Smooth muscle cell (in vitro differentiated cells): ENCODE measurements at regions not wholly inside any gene's neighbourhood (a gene's known extent, or its start where the extent isn't known, plus 50 kb on each side); places are given as distances from the start of the nearest gene placed in this dataset.

Source experiments
- DNase-seq: peaks from one replicate; lab custom pipeline; 2025; ENCODE audit not compliant: unreplicated experiment; lab: John Stamatoyannopoulos, UW
- H2AFZ ChIP-seq: fragments of 200-600 bp; sonication (generic); 2 replicates; pipeline ENCODE4 v1.6.0; 2016; ENCODE audit warnings: antibody characterized with exemption, low read depth, mild to moderate bottlenecking
- H3F3A ChIP-seq: fragments of 200-600 bp; sonication (generic); 2 replicates; pipeline ENCODE4 v1.6.0; 2017; ENCODE audit warnings: antibody characterized with exemption, low read depth
- H3K27ac ChIP-seq: fragments of 200-600 bp; sonication (generic); 2 replicates; pipeline ENCODE4 v1.5.1; 2016; ENCODE audit warnings: low read depth, mild to moderate bottlenecking
- H3K27me3 ChIP-seq: fragments of 200-600 bp; sonication (generic); 2 replicates; pipeline ENCODE4 v1.6.1; 2016; ENCODE audit warnings: low read depth, mild to moderate bottlenecking
- H3K36me3 ChIP-seq: fragments of 200-600 bp; sonication (generic); 2 replicates; pipeline ENCODE4 v1.5.1; 2016; ENCODE audit warnings: low read depth
- H3K4me1 ChIP-seq: fragments of 200-600 bp; sonication (generic); 2 replicates; pipeline ENCODE4 v1.5.1; 2016; ENCODE audit warnings: low read depth
- H3K4me2 ChIP-seq: fragments of 200-600 bp; sonication (generic); 2 replicates; pipeline ENCODE4 v1.6.0; 2016; ENCODE audit warnings: mild to moderate bottlenecking
- H3K4me3 ChIP-seq: fragments of 200-600 bp; sonication (generic); 2 replicates; pipeline ENCODE4 v1.5.1; 2016; ENCODE audit warnings: mild to moderate bottlenecking
- H3K79me2 ChIP-seq: fragments of 200-600 bp; sonication (generic); 2 replicates; pipeline ENCODE4 v1.6.0; 2016; ENCODE audit warnings: low read depth, mild to moderate bottlenecking
- H3K9ac ChIP-seq: fragments of 200-600 bp; sonication (generic); 2 replicates; pipeline ENCODE4 v1.6.0; 2016; ENCODE audit warnings: low read depth
- H3K9me3 ChIP-seq: fragments of 200-600 bp; sonication (generic); replicated peaks from 2 replicates; pipeline ENCODE4 v1.5.1; 2016; ENCODE audit warnings: low read depth
- H4K20me1 ChIP-seq: fragments of 200-600 bp; sonication (generic); 2 replicates; pipeline ENCODE4 v1.6.0; 2016; ENCODE audit warnings: low read depth
- CTCF ChIP-seq: fragments of 200-600 bp; sonication (generic); IDR thresholded peaks from 2 replicates; pipeline ENCODE4 v1.5.1; 2017; ENCODE audit warnings: borderline replicate concordance, mild to moderate bottlenecking, antibody characterized with exemption; ENCODE audit not compliant: insufficient read depth, poor library complexity, severe bottlenecking
- WGBS: methylation state at CpG from one replicate; pipeline ENCODE4 v1.1.7; 2016; ENCODE audit warnings: low lambda C conversion rate; 5-methylcytosine and 5-hydroxymethylcytosine counted together

- no peak for DNase-seq
- TF ChIP-seq CTCF = no peak
- Histone ChIP-seq H3K9ac (no peak overlapping the region), H3F3A (no peaks in the 10 kb centered on the region), H3K36me3 (no peaks in the 10 kb centered on the region), H4K20me1 (no peaks in the 10 kb centered on the region), H3K9me3 (no peaks in the 10 kb centered on the region), H3K79me2 (no peaks in the 10 kb centered on the region), H3K4me2 (no peak overlapping the region), H3K27ac (no peak overlapping the region), H3K4me3 (no peak overlapping the region), H3K27me3 (no peaks in the 10 kb centered on the region), H3K4me1 (no peaks in the 10 kb centered on the region), H2AFZ (no peak overlapping the region)
- WGBS = 91% methylated on average over 2 of the region's 2 CpGs
These were observed 215.8 kb upstream of the ITGA4 start for GRCh38 chr2:181241366-181241765.

- no peak for TF ChIP-seq CTCF
These were observed 215.4 kb upstream of the ITGA4 start for GRCh38 chr2:181241797-181242196.

GRCh38 chr2:181242262-181242661 lies 214.9 kb upstream of the ITGA4 start:
- H3K4me1 ChIP-seq = no peaks in the 10 kb centered on the region
- WGBS = 100% methylated on average over 2 of the region's 2 CpGs
- H4K20me1 ChIP-seq = no peaks in the 10 kb centered on the region
- no peak for TF ChIP-seq CTCF
- H2AFZ ChIP-seq = no peak overlapping the region
- no peak for DNase-seq
- H3K9me3 ChIP-seq = no peaks in the 10 kb centered on the region
- no peak overlapping the region for H3K9ac ChIP-seq
- no peaks in the 10 kb centered on the region for H3F3A ChIP-seq
- H3K36me3 ChIP-seq = no peaks in the 10 kb centered on the region
- no peak overlapping the region for H3K4me3 ChIP-seq
- no peaks in the 10 kb centered on the region for H3K79me2 ChIP-seq
- H3K27me3 ChIP-seq = no peaks in the 10 kb centered on the region
- no peak overlapping the region for H3K4me2 ChIP-seq
- H3K27ac ChIP-seq = no peak overlapping the region

More at GRCh38 chr2:181241797-181242196, 215.4 kb upstream of the ITGA4 start:
- no peak overlapping the region for H3K27ac ChIP-seq
- H3K9ac ChIP-seq = no peak overlapping the region
- no peak overlapping the region for H3K4me2 ChIP-seq
- H3F3A ChIP-seq = no peaks in the 10 kb centered on the region
- H3K27me3 ChIP-seq = no peaks in the 10 kb centered on the region
- H2AFZ ChIP-seq = no peak overlapping the region
- no peaks in the 10 kb centered on the region for H3K36me3 ChIP-seq
- H3K79me2 ChIP-seq = no peaks in the 10 kb centered on the region
- 94% methylated on average over 2 of the region's 2 CpGs for WGBS
- no peak overlapping the region for H3K4me3 ChIP-seq
- no peak for DNase-seq
- H4K20me1 ChIP-seq = no peaks in the 10 kb centered on the region
- no peaks in the 10 kb centered on the region for H3K4me1 ChIP-seq
- no peaks in the 10 kb centered on the region for H3K9me3 ChIP-seq

GRCh38 chr2:181243319-181243718 lies 213.9 kb upstream of the ITGA4 start:
- Histone ChIP-seq H4K20me1 (no peaks in the 10 kb centered on the region), H3K4me3 (no peak overlapping the region), H3K27ac (no peak overlapping the region), H3K27me3 (no peaks in the 10 kb centered on the region), H2AFZ (no peak overlapping the region), H3K9ac (no peak overlapping the region), H3K4me1 (no peaks in the 10 kb centered on the region), H3K4me2 (no peak overlapping the region), H3K9me3 (no peaks in the 10 kb centered on the region), H3K79me2 (no peaks in the 10 kb centered on the region), H3K36me3 (no peaks in the 10 kb centered on the region), H3F3A (no peaks in the 10 kb centered on the region)
- TF ChIP-seq CTCF = no peak
- DNase-seq = no peak
